ENCODE measurements at regions not wholly inside any gene's neighbourhood (a gene's known extent, or its start where the extent isn't known, plus 50 kb on each side); places are given as distances from the start of the nearest gene placed in this dataset.

DNA sequence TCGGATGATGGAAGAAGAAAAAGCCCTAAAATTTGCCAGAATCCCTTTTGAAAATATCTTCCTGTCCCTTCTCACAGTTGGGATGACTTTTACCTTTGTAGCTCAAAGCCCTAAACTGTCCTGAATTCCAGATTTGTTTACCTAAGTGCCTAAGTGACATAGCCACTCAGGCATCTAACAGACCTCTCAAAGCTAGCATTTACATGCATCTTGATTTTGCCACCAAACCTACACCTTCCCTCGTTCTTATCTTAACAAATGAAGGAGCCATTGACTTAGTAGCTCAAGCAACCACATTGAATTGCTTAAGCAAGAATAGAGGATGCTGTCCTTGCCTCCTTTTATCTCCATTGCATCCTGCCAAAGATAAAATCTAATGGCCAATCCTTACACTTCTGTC is 198.4 kb upstream of the NTM start:
- Histone ChIP-seq H3K27me3 (peaks cover 0 to 5% (median 0%) of the 10 kb centered on the region in 7 donors), H3K9me3 (no peaks in the 10 kb centered on the region), H3K4me1 (no peaks in the 10 kb centered on the region), H3K27ac (no peak overlapping the region), H3K36me3 (no peaks in the 10 kb centered on the region), H3K4me3 (no peak overlapping the region)
- TF ChIP-seq, protein P1, sequence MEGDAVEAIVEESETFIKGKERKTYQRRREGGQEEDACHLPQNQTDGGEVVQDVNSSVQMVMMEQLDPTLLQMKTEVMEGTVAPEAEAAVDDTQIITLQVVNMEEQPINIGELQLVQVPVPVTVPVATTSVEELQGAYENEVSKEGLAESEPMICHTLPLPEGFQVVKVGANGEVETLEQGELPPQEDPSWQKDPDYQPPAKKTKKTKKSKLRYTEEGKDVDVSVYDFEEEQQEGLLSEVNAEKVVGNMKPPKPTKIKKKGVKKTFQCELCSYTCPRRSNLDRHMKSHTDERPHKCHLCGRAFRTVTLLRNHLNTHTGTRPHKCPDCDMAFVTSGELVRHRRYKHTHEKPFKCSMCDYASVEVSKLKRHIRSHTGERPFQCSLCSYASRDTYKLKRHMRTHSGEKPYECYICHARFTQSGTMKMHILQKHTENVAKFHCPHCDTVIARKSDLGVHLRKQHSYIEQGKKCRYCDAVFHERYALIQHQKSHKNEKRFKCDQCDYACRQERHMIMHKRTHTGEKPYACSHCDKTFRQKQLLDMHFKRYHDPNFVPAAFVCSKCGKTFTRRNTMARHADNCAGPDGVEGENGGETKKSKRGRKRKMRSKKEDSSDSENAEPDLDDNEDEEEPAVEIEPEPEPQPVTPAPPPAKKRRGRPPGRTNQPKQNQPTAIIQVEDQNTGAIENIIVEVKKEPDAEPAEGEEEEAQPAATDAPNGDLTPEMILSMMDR (IDR thresholded peaks at IDR 0.05) = no peak
- intact Hi-C loops (cut with DNase I) = no loop called here
- DNase-seq (no peak), ATAC-seq (no peak)
- 69 to 76% methylated on average over 2 of the region's 2 CpGs for WGBS, 2 donors

DNA sequence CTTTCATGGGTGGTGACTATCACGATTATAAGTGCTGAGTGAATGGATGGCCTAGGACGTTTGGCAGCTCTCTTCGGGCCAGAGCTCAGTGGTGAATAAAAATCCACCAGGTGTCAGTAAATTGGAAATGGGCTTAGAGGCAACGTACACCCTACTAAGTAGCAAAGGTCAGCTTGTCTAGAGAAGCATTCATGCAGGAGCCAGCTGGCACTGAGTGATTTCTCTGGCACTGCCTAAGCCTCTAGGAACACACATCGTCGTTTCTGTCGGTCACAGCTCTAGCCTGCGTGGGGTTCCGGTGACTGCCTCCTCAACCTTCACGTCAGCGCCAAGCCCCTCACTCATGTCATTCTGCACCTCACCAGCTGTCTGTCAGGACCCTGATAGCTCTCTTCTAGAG is 192.4 kb upstream of the NTM start:
- Histone ChIP-seq H3K27me3 (peaks cover 0 to 28% (median 0%) of the 10 kb centered on the region in 7 donors), H3K4me1 (peaks cover 0 to 7% (median 0%) of the 10 kb centered on the region in 9 donors), H3K36me3 (no peaks in the 10 kb centered on the region), H3K4me3 (no peak overlapping the region), H3K27ac (no peak overlapping the region), H3K9me3 (no peaks in the 10 kb centered on the region)
- intact Hi-C loops (cut with DNase I) = no loop called here
- ATAC-seq (peak in 6 of 8 donors; percentile 21 to 90 (median 50)), DNase-seq (no peak)
- WGBS, 2 donors = 49% methylated on average over 11 of the region's 11 CpGs
- TF ChIP-seq, protein P1 (IDR thresholded peaks at IDR 0.05) = no peak

DNA sequence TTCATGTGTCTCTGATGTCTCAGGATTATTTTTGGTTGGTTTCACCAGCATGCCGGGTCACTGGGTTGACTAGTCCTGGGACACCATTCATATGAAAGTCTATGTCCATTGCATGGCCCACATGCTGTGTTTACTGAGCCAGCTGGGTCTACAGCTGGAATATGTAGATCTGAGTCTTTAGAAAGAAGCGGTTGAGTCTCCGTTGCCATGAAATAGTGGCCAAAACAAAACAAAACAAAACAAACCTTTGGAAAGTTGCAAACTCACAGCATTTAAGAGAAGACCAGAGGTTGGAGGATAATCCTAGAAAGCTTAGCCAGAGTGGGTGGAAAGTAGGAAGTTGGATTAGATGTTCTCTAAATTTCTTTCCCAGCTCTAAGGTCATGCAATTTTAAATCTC is 191.8 kb upstream of the NTM start:
- no peak overlapping the region for H3K4me3 ChIP-seq
- TF ChIP-seq, protein P1 (IDR thresholded peaks at IDR 0.05) = no peak
- peaks cover 0 to 7% (median 0%) of the 10 kb centered on the region in 9 donors for H3K4me1 ChIP-seq
- H3K27ac ChIP-seq = no peak overlapping the region
- H3K27me3 ChIP-seq = peaks cover 0 to 28% (median 0%) of the 10 kb centered on the region in 7 donors
- intact Hi-C loops (cut with DNase I) = no loop called here
- ATAC-seq = no peak
- DNase-seq = no peak
- 66 to 70% methylated on average over 3 of the region's 3 CpGs for WGBS, 2 donors
- H3K9me3 ChIP-seq = no peaks in the 10 kb centered on the region
- H3K36me3 ChIP-seq = no peaks in the 10 kb centered on the region

DNA sequence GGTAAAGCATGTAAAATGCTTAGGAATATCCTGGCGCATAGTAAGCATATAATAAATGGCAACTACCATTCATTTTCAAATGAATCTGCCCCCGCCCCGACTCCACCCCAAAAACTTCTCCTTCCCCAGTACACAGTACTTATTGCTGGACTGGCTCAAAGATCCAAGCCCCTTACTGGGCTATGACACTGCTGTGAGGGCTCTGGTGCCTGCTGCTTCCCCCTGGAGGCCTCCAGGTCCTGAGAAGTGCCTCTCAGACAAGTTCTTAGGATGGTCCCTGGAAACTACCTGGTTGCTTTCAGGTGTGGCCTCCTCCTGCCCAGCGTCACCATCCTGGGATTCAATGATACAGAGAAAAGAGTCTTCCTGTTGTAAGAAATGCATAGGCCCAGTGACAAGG is 190.6 kb upstream of the NTM start:
- TF ChIP-seq, protein P1 (IDR thresholded peaks at IDR 0.05) = no peak

More for the DNA sequence above, 190.6 kb upstream of the NTM start:
- H3K36me3 ChIP-seq = no peaks in the 10 kb centered on the region
- H3K27ac ChIP-seq = no peak overlapping the region
- H3K4me3 ChIP-seq = no peak overlapping the region
- intact Hi-C loops (cut with DNase I) = no loop called here
- H3K9me3 ChIP-seq = no peaks in the 10 kb centered on the region
- ATAC-seq (no peak), DNase-seq (no peak)
- H3K27me3 ChIP-seq = peaks cover 0 to 28% (median 0%) of the 10 kb centered on the region in 7 donors
- H3K4me1 ChIP-seq = peaks cover 0 to 7% (median 0%) of the 10 kb centered on the region in 9 donors
- 86 to 89% methylated on average over 4 of the region's 4 CpGs for WGBS, 2 donors

Measured in heart right ventricle (tissue), 16 donors.